ENCODE measurements at regions not wholly inside any gene's neighbourhood (a gene's known extent, or its start where the extent isn't known, plus 50 kb on each side); places are given as distances from the start of the nearest gene placed in this dataset.

- no peak for DNase-seq (ENCODE audit: low read depth in 4 of 4, low spot score in 2 of 4)
Measured at GRCh38 chr17:79457376-79457775, 153.5 kb downstream of the RBFOX3 start.

GRCh38 chr17:79455636-79456035 is 155.2 kb downstream of the RBFOX3 start:
- no peak for DNase-seq (ENCODE audit: low read depth in 4 of 4, low spot score in 2 of 4)

- no peak for DNase-seq (ENCODE audit: low read depth in 4 of 4, low spot score in 2 of 4)
Measured at GRCh38 chr17:79454826-79455225, 156.0 kb downstream of the RBFOX3 start.

GRCh38 chr17:79453481-79453880 is 157.4 kb downstream of the RBFOX3 start:
- no peak for DNase-seq (ENCODE audit: low read depth in 4 of 4, low spot score in 2 of 4)

GRCh38 chr17:79452706-79453105 is 158.1 kb downstream of the RBFOX3 start:
- no peak for DNase-seq (ENCODE audit: low read depth in 4 of 4, low spot score in 2 of 4)

GRCh38 chr17:79451167-79451566 is 159.7 kb downstream of the RBFOX3 start:
- DNase-seq (ENCODE audit: low read depth in 4 of 4, low spot score in 2 of 4): no peak

- DNase-seq (ENCODE audit: low read depth in 4 of 4, low spot score in 2 of 4): no peak
Measured at GRCh38 chr17:79446399-79447009, 164.3 kb downstream of the RBFOX3 start.

- no peak for DNase-seq (ENCODE audit: low read depth in 4 of 4, low spot score in 2 of 4)
Measured at GRCh38 chr17:79444198-79444597, 166.7 kb downstream of the RBFOX3 start.

- DNase-seq (ENCODE audit: low read depth in 4 of 4, low spot score in 2 of 4): no peak
Measured at GRCh38 chr17:79443026-79443425, 167.8 kb downstream of the RBFOX3 start.

GRCh38 chr17:79441356-79442160 is 169.3 kb downstream of the RBFOX3 start:
- no peak for DNase-seq (ENCODE audit: low read depth in 4 of 4, low spot score in 2 of 4)

- DNase-seq (ENCODE audit: low read depth in 4 of 4, low spot score in 2 of 4): no peak
Measured at GRCh38 chr17:79440251-79440650, 170.6 kb downstream of the RBFOX3 start.

- DNase-seq (ENCODE audit: low read depth in 4 of 4, low spot score in 2 of 4): no peak
Measured at GRCh38 chr17:79439493-79439892, 171.4 kb downstream of the RBFOX3 start.

- no peak for DNase-seq (ENCODE audit: low read depth in 4 of 4, low spot score in 2 of 4)
Measured at GRCh38 chr17:79438546-79439334, 172.1 kb downstream of the RBFOX3 start.

- no peak for DNase-seq (ENCODE audit: low read depth in 4 of 4, low spot score in 2 of 4)
Measured at GRCh38 chr17:79438058-79438457, 172.8 kb downstream of the RBFOX3 start.

GRCh38 chr17:79437081-79437480 is 173.8 kb downstream of the RBFOX3 start:
- DNase-seq (ENCODE audit: low read depth in 4 of 4, low spot score in 2 of 4): no peak

- no peak for DNase-seq (ENCODE audit: low read depth in 4 of 4, low spot score in 2 of 4)
Measured at GRCh38 chr17:79435962-79436361, 174.9 kb downstream of the RBFOX3 start.

- no peak for DNase-seq (ENCODE audit: low read depth in 4 of 4, low spot score in 2 of 4)
Measured at GRCh38 chr17:79435296-79435695, 175.6 kb downstream of the RBFOX3 start.

GRCh38 chr17:79434215-79434614 is 176.6 kb downstream of the RBFOX3 start:
- DNase-seq (ENCODE audit: low read depth in 4 of 4, low spot score in 2 of 4): no peak

- no peak for DNase-seq (ENCODE audit: low read depth in 4 of 4, low spot score in 2 of 4)
Measured at GRCh38 chr17:79433379-79433778, 177.5 kb downstream of the RBFOX3 start.

GRCh38 chr17:79431175-79431574 is 179.7 kb downstream of the RBFOX3 start:
- no peak for DNase-seq (ENCODE audit: low read depth in 4 of 4, low spot score in 2 of 4)

GRCh38 chr17:79429864-79430494 is 180.9 kb downstream of the RBFOX3 start:
- no peak for DNase-seq (ENCODE audit: low read depth in 4 of 4, low spot score in 2 of 4)
